Activated T-cell treated with anti-CD3 and anti-CD28 coated beads, Interleukin-2, amount 50 U/mL, for 24 hours (primary cell): ENCODE measurements at regions not wholly inside any gene's neighbourhood (a gene's known extent, or its start where the extent isn't known, plus 50 kb on each side); places are given as distances from the start of the nearest gene placed in this dataset.

Experiments
- DNase-seq: peaks from one replicate; pipeline ENCODE4 v3.0.0-alpha.2; 2020
- H3K27ac Mint-ChIP-seq: 2 replicates; pipeline ENCODE4 v1.8.0; 2020; ENCODE audit warnings: mild to moderate bottlenecking, mixed read lengths
- H3K27me3 Mint-ChIP-seq: 2 replicates; pipeline ENCODE4 v1.8.0; 2020; ENCODE audit warnings: mixed read lengths
- H3K36me3 Mint-ChIP-seq: 2 replicates; pipeline ENCODE4 v1.8.0; 2020; ENCODE audit warnings: low read depth, mixed read lengths
- H3K4me1 Mint-ChIP-seq: 2 replicates; pipeline ENCODE4 v1.8.0; 2020; ENCODE audit warnings: low read depth, mixed read lengths
- H3K4me3 Mint-ChIP-seq: 2 replicates; pipeline ENCODE4 v1.8.0; 2020; ENCODE audit warnings: mild to moderate bottlenecking, moderate library complexity, mixed read lengths
- H3K9me3 Mint-ChIP-seq: 2 replicates; pipeline ENCODE4 v1.8.0; 2020; ENCODE audit warnings: mixed read lengths

- Mint-ChIP-seq H3K36me3 (no peaks in the 10 kb centered on the region), H3K4me1 (peaks cover 2% of the 10 kb centered on the region), H3K9me3 (no peaks in the 10 kb centered on the region), H3K4me3 (no peak overlapping the region), H3K27ac (no peak overlapping the region), H3K27me3 (peaks cover 3% of the 10 kb centered on the region)
- DNase-seq, result no peak
These were observed 147.1 kb downstream of the URI1 start for GRCh38 chr19:30089086-30089665.

- H3K27me3 Mint-ChIP-seq, result peaks cover 3% of the 10 kb centered on the region
- H3K36me3 Mint-ChIP-seq, result no peaks in the 10 kb centered on the region
- H3K4me3 Mint-ChIP-seq, result no peak overlapping the region
- no peaks in the 10 kb centered on the region for H3K4me1 Mint-ChIP-seq
- H3K27ac Mint-ChIP-seq, result no peak overlapping the region
- no peak for DNase-seq
- H3K9me3 Mint-ChIP-seq, result no peaks in the 10 kb centered on the region
These were observed 148.4 kb downstream of the URI1 start for GRCh38 chr19:30090476-30090875.

GRCh38 chr19:30090963-30091362 lies 148.9 kb downstream of the URI1 start:
- H3K4me3 Mint-ChIP-seq, result no peak overlapping the region
- no peaks in the 10 kb centered on the region for H3K36me3 Mint-ChIP-seq
- no peak overlapping the region for H3K27ac Mint-ChIP-seq

GRCh38 chr19:30091456-30091855 lies 149.4 kb downstream of the URI1 start:
- no peak for DNase-seq
- Mint-ChIP-seq H3K4me1 (no peaks in the 10 kb centered on the region), H3K9me3 (no peaks in the 10 kb centered on the region), H3K36me3 (no peaks in the 10 kb centered on the region), H3K27ac (no peak overlapping the region), H3K27me3 (peaks cover 3% of the 10 kb centered on the region), H3K4me3 (no peak overlapping the region)

More at GRCh38 chr19:30090963-30091362, 148.9 kb downstream of the URI1 start:
- Mint-ChIP-seq H3K27me3 (peaks cover 3% of the 10 kb centered on the region), H3K4me1 (no peaks in the 10 kb centered on the region), H3K9me3 (no peaks in the 10 kb centered on the region)
- no peak for DNase-seq

GRCh38 chr19:30091856-30092255 lies 149.8 kb downstream of the URI1 start:
- H3K4me1 Mint-ChIP-seq, result no peaks in the 10 kb centered on the region
- H3K9me3 Mint-ChIP-seq, result no peaks in the 10 kb centered on the region
- no peaks in the 10 kb centered on the region for H3K36me3 Mint-ChIP-seq
- H3K27me3 Mint-ChIP-seq, result peaks cover 3% of the 10 kb centered on the region
- no peak overlapping the region for H3K27ac Mint-ChIP-seq
- no peak for DNase-seq
- H3K4me3 Mint-ChIP-seq, result no peak overlapping the region

GRCh38 chr19:30092721-30093569 lies 150.9 kb downstream of the URI1 start:
- Mint-ChIP-seq H3K4me3 (no peak overlapping the region), H3K36me3 (no peaks in the 10 kb centered on the region), H3K27me3 (peaks cover 3% of the 10 kb centered on the region), H3K4me1 (no peaks in the 10 kb centered on the region), H3K9me3 (no peaks in the 10 kb centered on the region), H3K27ac (no peak overlapping the region)
- DNase-seq, result no peak

- Mint-ChIP-seq H3K36me3 (no peaks in the 10 kb centered on the region), H3K9me3 (no peaks in the 10 kb centered on the region)
- no peak for DNase-seq
These were observed 152.1 kb downstream of the URI1 start for GRCh38 chr19:30093966-30094755.

GRCh38 chr19:30094756-30095140 lies 152.7 kb downstream of the URI1 start:
- no peaks in the 10 kb centered on the region for H3K9me3 Mint-ChIP-seq
- H3K27ac Mint-ChIP-seq, result no peak overlapping the region
- H3K4me1 Mint-ChIP-seq, result no peaks in the 10 kb centered on the region
- no peaks in the 10 kb centered on the region for H3K36me3 Mint-ChIP-seq
- H3K27me3 Mint-ChIP-seq, result peaks cover 3% of the 10 kb centered on the region
- no peak for DNase-seq
- H3K4me3 Mint-ChIP-seq, result no peak overlapping the region

More at GRCh38 chr19:30093966-30094755, 152.1 kb downstream of the URI1 start:
- Mint-ChIP-seq H3K27ac (no peak overlapping the region), H3K4me1 (no peaks in the 10 kb centered on the region), H3K27me3 (peaks cover 3% of the 10 kb centered on the region), H3K4me3 (no peak overlapping the region)

GRCh38 chr19:30095171-30095570 lies 153.1 kb downstream of the URI1 start:
- DNase-seq, result no peak
- Mint-ChIP-seq H3K9me3 (no peaks in the 10 kb centered on the region), H3K36me3 (no peaks in the 10 kb centered on the region), H3K4me3 (no peak overlapping the region), H3K4me1 (no peaks in the 10 kb centered on the region), H3K27me3 (peaks cover 3% of the 10 kb centered on the region), H3K27ac (no peak overlapping the region)

- H3K27me3 Mint-ChIP-seq, result peaks cover 3% of the 10 kb centered on the region
These were observed 154.7 kb downstream of the URI1 start for GRCh38 chr19:30096596-30097370.

GRCh38 chr19:30097746-30098280 lies 155.8 kb downstream of the URI1 start:
- Mint-ChIP-seq H3K36me3 (no peaks in the 10 kb centered on the region), H3K4me3 (no peak overlapping the region), H3K9me3 (no peaks in the 10 kb centered on the region), H3K27me3 (peaks cover 3% of the 10 kb centered on the region), H3K27ac (no peak overlapping the region), H3K4me1 (no peaks in the 10 kb centered on the region)
- no peak for DNase-seq

More at GRCh38 chr19:30096596-30097370, 154.7 kb downstream of the URI1 start:
- DNase-seq, result no peak
- Mint-ChIP-seq H3K4me1 (no peaks in the 10 kb centered on the region), H3K27ac (no peak overlapping the region), H3K4me3 (no peak overlapping the region), H3K9me3 (no peaks in the 10 kb centered on the region), H3K36me3 (no peaks in the 10 kb centered on the region)

- peaks cover 10% of the 10 kb centered on the region for H3K27me3 Mint-ChIP-seq
- H3K36me3 Mint-ChIP-seq, result no peaks in the 10 kb centered on the region
- no peak for DNase-seq
- no peak overlapping the region for H3K4me3 Mint-ChIP-seq
- H3K27ac Mint-ChIP-seq, result no peak overlapping the region
- H3K4me1 Mint-ChIP-seq, result no peaks in the 10 kb centered on the region
- H3K9me3 Mint-ChIP-seq, result no peaks in the 10 kb centered on the region
These were observed 160.2 kb downstream of the URI1 start for GRCh38 chr19:30102239-30102638.

GRCh38 chr19:30102666-30103065 lies 160.6 kb downstream of the URI1 start:
- Mint-ChIP-seq H3K4me3 (no peak overlapping the region), H3K9me3 (no peaks in the 10 kb centered on the region), H3K36me3 (no peaks in the 10 kb centered on the region), H3K27ac (no peak overlapping the region), H3K27me3 (peaks cover 12% of the 10 kb centered on the region), H3K4me1 (no peaks in the 10 kb centered on the region)
- no peak for DNase-seq

GRCh38 chr19:30103981-30104380 lies 161.9 kb downstream of the URI1 start:
- Mint-ChIP-seq H3K36me3 (no peaks in the 10 kb centered on the region), H3K27me3 (peaks cover 12% of the 10 kb centered on the region), H3K27ac (no peak overlapping the region), H3K9me3 (no peaks in the 10 kb centered on the region), H3K4me3 (no peak overlapping the region), H3K4me1 (no peaks in the 10 kb centered on the region)
- no peak for DNase-seq
